ENCODE measurements at regions not wholly inside any gene's neighbourhood (a gene's known extent, or its start where the extent isn't known, plus 50 kb on each side); places are given as distances from the start of the nearest gene placed in this dataset.

DNA sequence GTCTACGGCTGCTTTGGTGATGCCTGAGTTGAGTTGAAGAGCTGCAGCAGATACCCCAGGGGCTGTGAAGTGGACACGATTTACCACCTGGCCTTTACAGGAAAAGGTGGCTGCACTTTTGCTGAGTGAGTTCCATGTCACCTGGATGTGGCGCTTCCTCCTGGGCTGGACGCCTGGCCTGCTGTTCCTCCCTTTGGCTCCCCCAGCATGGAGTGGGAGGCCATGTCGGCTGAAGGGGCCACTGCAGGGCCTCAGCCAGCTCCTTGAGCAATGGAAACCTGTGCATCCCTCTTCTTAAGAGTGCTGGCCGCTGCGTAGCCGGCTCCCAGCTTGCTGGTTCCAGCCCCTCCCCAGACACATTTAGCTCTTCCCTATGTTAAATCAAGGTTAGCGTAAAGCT, 221.0 kb downstream of the GLRX3 start:
- no peaks in the 10 kb centered on the region for H3K23me2 ChIP-seq (ENCODE audit: insufficient read length, low read depth, low read length, poor library complexity, severe bottlenecking)
- H3K14ac ChIP-seq (ENCODE audit: insufficient read depth, low read length): no peak overlapping the region
- no peak overlapping the region for H3T11ph ChIP-seq (ENCODE audit: low read length)
- no peak overlapping the region for H2BK20ac ChIP-seq (ENCODE audit: low read depth, low read length, poor library complexity, severe bottlenecking)
- no peak overlapping the region for H3K9ac ChIP-seq (ENCODE audit: extremely low read depth, insufficient read length, low read length)
- no peaks in the 10 kb centered on the region for H3K79me1 ChIP-seq (ENCODE audit: insufficient read depth, low read depth, low read length, poor library complexity, severe bottlenecking)
- no peak overlapping the region for H3K23ac ChIP-seq (ENCODE audit: insufficient read length, low read depth, low read length)
- H3K27me3 ChIP-seq (ENCODE audit: insufficient read depth, low read length): no peaks in the 10 kb centered on the region
- H4K8ac ChIP-seq (replicated peaks; ENCODE audit: insufficient read length, low read depth, low read length): no peak overlapping the region
- no peak overlapping the region for H2BK120ac ChIP-seq (ENCODE audit: low read depth, low read length, poor library complexity, severe bottlenecking)
- H3K9me3 ChIP-seq (ENCODE audit: control insufficient read depth, low read depth, low read length): no peaks in the 10 kb centered on the region
- H4K91ac ChIP-seq (ENCODE audit: insufficient read length, low read depth, low read length): no peak overlapping the region
- TF ChIP-seq, protein P1, sequence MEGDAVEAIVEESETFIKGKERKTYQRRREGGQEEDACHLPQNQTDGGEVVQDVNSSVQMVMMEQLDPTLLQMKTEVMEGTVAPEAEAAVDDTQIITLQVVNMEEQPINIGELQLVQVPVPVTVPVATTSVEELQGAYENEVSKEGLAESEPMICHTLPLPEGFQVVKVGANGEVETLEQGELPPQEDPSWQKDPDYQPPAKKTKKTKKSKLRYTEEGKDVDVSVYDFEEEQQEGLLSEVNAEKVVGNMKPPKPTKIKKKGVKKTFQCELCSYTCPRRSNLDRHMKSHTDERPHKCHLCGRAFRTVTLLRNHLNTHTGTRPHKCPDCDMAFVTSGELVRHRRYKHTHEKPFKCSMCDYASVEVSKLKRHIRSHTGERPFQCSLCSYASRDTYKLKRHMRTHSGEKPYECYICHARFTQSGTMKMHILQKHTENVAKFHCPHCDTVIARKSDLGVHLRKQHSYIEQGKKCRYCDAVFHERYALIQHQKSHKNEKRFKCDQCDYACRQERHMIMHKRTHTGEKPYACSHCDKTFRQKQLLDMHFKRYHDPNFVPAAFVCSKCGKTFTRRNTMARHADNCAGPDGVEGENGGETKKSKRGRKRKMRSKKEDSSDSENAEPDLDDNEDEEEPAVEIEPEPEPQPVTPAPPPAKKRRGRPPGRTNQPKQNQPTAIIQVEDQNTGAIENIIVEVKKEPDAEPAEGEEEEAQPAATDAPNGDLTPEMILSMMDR (conservative IDR thresholded peaks at IDR 0.05): no peak
- Mint-ChIP-seq H3K27ac (no peak overlapping the region; a peak in 1 of 7 replicates), H3K4me1 (peaks cover 9 to 12% of the 10 kb centered on the region in 2 experiments), H3K4me3 (no peak overlapping the region), H3K27me3 (ENCODE audit: low read depth) (no peaks in the 10 kb centered on the region; the same call in 1 of the 2 replicates), H3K9me3 (no peaks in the 10 kb centered on the region), H3K36me3 (ENCODE audit: insufficient read depth in 1 of 3, low read depth in 3 of 3) (no peaks in the 10 kb centered on the region; a peak in 1 of 7 replicates)
- DNase-seq: no peak
- no peaks in the 10 kb centered on the region for H3K4me1 ChIP-seq (ENCODE audit: insufficient read depth, low read length)
- no peak overlapping the region for H2AK5ac ChIP-seq (ENCODE audit: insufficient read length, low read length)
- no peak overlapping the region for H3K4me2 ChIP-seq (ENCODE audit: insufficient read depth, insufficient read length, low read length)
- WGBS (ENCODE audit: extremely low coverage, insufficient read length, low lambda C conversion rate): no CpG with 5 or more reads among the region's 9 CpGs
- no peak overlapping the region for H2AFZ ChIP-seq (ENCODE audit: low read length)
- no peak overlapping the region for H2BK12ac ChIP-seq (ENCODE audit: insufficient read length, low read depth, low read length)
- no peak overlapping the region for H3K4ac ChIP-seq (ENCODE audit: low read depth, low read length)
- H3K18ac ChIP-seq (ENCODE audit: insufficient read length, low read depth, low read length): no peak overlapping the region
- no peaks in the 10 kb centered on the region for H4K20me1 ChIP-seq (ENCODE audit: control insufficient read depth, insufficient read depth, insufficient read length)
- no peak overlapping the region for H2BK5ac ChIP-seq (ENCODE audit: insufficient read length, low read length)
- H3K79me2 ChIP-seq (ENCODE audit: insufficient read depth, low read length): no peaks in the 10 kb centered on the region
- H2BK15ac ChIP-seq (ENCODE audit: low read depth, low read length): no peak overlapping the region
- H3K27ac ChIP-seq (ENCODE audit: insufficient read length, low read depth, low read length): no peak overlapping the region
- no peak overlapping the region for H4K5ac ChIP-seq (ENCODE audit: insufficient read length, low read depth, low read length)
- H3K56ac ChIP-seq (ENCODE audit: insufficient read length, low read depth, low read length): no peak overlapping the region

Data from H9 (cell line).